Omental fat pad (tissue), 3 donors: ENCODE measurements at regions not wholly inside any gene's neighbourhood (a gene's known extent, or its start where the extent isn't known, plus 50 kb on each side); places are given as distances from the start of the nearest gene placed in this dataset.
"Not testable (repeated sequence)": the region's sequence is repeated elsewhere in the genome, so short reads cannot be mapped to it uniquely, and the experiment has no call there.

Source experiments
- ATAC-seq: fragments of 150-250 bp; one replicate; pipeline ENCODE4 v1.9.1; 2016; ENCODE audit warnings: mild to moderate bottlenecking, moderate library complexity; ENCODE audit not compliant: low FRiP score
- DNase-seq: peaks from one replicate; pipeline ENCODE4 v3.0.0-alpha.2; 2019; ENCODE audit warnings: low spot score
- TF ChIP-seq, protein P1 (sequence below), 3 donors: fragments of 450-650 bp; IDR thresholded peaks; one replicate each; pipeline ENCODE4 v1.5.1; 2016 to 2017; ENCODE audit warnings: antibody characterized with exemption in 3 of 3, mild to moderate bottlenecking in 3 of 3, moderate library complexity in 2 of 3

DNA sequence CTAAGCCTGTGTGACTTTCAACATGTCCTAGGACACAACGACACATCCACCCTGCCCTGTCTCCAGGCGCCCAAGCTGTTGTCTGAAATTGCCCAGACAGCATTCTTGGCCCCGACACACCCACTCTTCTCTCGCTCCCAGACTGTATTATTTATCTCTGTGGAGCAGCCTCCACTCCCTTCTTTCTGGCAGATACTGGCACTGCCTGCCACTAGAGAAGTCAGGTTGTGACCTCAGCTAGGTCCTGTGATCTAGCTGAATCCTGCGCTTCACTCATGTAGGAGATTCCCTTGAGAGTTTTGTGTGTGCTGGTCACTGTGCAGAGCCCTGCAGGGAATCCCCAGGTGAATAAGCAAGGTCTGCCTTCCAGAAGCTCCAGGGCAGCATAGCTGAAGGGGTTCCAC is 77.1 kb upstream of the TNP1 start:
- ATAC-seq (peak; percentile 87), DNase-seq (no peak)
- TF ChIP-seq, protein P1, sequence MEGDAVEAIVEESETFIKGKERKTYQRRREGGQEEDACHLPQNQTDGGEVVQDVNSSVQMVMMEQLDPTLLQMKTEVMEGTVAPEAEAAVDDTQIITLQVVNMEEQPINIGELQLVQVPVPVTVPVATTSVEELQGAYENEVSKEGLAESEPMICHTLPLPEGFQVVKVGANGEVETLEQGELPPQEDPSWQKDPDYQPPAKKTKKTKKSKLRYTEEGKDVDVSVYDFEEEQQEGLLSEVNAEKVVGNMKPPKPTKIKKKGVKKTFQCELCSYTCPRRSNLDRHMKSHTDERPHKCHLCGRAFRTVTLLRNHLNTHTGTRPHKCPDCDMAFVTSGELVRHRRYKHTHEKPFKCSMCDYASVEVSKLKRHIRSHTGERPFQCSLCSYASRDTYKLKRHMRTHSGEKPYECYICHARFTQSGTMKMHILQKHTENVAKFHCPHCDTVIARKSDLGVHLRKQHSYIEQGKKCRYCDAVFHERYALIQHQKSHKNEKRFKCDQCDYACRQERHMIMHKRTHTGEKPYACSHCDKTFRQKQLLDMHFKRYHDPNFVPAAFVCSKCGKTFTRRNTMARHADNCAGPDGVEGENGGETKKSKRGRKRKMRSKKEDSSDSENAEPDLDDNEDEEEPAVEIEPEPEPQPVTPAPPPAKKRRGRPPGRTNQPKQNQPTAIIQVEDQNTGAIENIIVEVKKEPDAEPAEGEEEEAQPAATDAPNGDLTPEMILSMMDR (IDR thresholded peaks at IDR 0.05) = no peak

DNA sequence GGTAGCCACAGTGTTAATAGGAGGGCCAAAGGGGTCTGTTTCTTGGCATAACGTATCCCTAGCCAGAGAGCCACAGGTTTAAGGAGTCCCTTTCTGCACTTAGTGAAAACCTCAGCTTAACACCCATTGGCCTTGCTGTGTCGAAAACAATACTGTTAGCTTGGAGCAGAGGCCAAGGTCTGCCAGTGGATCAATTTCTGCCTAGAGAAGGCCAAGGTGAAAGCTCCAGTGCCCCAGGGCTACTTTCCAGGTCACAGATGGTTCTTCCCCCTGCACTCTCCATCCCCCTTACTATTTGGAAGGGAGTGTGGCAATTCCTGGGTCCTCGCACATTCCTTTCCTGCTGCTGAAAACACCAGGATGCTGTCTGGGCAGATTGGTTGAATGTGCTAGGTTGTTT is 74.8 kb upstream of the TNP1 start:
- DNase-seq (no peak), ATAC-seq (no peak)
- TF ChIP-seq, protein P1 (IDR thresholded peaks at IDR 0.05) = no peak

DNA sequence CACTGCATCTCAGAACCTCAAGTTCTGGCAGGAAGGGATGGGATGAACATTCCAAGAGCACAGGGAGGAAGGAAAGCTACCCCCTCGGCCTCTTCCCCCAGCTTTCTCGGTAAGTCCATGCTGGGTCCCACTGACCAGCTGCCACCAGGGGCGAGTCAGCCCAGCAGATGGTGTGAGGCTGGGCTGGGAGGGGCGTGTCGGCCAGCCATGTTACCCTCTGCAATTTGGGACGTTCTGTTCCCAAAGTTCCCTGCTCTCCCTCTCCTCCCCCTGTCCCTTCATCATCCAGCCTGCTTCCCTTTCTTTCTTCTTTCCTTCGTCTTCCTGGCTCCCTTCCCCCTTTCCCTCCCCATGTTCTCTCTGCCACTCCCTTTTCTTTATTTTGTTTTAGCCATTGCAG is 74.3 kb upstream of the TNP1 start:
- DNase-seq (no peak), ATAC-seq (no peak)
- TF ChIP-seq, protein P1 (IDR thresholded peaks at IDR 0.05) = no peak

DNA sequence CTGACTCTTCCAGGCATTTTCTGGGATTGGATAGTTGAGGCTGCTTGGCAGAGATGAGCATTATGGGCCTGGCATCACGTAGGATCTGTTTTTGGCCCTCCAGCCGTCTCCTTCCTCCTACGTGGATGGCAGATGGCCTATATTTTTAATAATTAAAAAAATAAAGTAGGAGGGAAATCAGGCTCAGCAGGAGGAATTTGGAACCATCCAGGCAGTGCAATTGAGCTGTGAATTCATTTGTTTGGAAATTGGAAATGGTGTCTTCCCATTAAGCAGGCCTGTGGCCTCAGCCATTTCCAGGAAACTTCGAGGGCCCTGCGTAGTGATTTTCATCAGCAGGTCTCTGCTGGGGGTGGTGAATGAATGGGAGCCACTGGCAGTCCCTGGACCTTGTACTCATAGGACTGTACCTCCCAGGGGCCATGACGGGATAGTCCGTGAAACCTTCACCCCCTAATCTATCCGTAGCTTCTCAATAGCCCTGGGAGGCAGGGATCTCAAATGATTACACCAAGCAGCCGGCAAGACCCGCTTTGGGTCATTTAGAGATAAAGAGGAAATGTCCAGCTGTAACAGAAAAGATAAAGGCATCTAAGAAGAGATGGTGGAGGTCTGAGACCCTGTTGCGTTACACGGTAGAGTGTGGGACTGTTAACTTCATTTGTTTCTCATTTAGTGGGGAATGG is 73.1 kb upstream of the TNP1 start:
- DNase-seq (no peak), ATAC-seq (no peak)
- TF ChIP-seq, protein P1 (IDR thresholded peaks at IDR 0.05) = no peak

DNA sequence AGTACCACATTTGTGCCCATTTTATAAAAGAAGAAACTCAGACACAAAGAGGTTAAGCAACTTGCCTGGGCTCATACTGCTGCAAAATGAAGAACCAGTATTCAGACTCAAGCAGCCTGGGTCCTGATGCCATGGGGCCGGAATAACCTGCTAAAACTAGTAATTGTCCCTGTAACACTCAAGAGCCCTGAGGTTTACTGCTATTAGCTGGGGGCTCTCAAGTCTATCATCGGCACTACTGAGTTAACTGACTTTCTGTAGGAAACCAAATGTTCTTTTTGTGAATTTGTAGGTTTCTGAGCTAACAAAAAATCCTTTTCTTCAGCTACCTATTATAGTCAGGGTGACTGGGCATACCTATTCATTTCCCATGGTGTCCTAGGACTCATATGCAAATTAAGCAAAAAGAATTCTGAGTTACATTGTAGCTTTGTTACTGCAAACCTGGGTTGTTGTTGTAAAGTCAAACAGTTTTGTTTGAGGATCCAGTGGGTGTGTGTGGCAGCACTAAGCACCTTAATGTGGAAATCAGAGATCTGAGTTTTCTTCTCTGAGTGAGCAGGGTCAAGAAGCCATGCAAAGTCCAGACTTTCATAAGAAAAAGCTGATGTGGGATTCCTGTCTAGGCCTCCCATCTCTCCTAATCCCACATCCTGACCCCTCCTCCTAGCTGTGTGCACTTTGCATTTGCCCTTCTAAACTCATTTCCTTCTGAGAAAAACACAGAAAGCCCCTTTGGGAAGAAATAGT is 72.4 kb upstream of the TNP1 start:
- TF ChIP-seq, protein P1 (IDR thresholded peaks at IDR 0.05) = no peak
- no peak for ATAC-seq
- DNase-seq = no peak

DNA sequence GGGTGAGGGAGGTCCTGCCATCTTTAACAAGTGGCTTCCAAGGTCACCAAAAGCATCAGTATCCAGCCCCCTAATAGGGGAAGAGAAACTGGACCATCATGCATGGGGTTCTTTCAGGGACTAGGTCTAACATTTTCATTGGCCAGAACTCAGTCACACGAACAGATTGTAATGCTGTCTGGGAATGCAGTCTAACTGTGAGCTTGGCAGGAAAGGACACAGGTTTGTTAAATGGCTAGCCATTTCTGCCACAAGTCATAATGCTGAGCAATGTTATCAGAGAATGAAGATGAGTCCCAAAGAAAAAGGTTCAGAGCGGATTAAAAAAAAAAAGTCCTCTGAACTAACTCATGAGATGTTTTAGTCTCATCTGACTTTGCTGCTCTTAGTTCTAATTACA is 70.9 kb upstream of the TNP1 start:
- no peak for DNase-seq
- no peak for ATAC-seq
- TF ChIP-seq, protein P1 (IDR thresholded peaks at IDR 0.05) = no peak

DNA sequence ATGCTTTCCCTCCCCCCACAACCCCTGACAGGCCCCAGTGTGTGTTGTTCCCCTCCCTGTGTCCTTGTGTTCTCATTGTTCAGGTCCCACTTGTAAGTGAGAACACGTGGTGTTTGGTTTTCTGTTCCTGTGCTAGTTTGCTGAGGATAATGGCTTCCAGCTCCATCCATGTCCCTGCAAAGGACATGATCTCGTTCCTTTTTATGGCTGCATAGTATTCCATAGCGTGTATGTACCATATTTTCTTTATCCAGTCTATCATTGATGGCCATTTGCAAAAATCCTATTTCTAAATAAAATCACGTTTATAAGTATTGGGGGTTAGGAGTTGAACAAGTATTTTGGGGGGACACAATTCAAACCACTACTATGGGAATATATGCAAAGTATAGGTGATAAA is 69.5 kb upstream of the TNP1 start:
- ATAC-seq, DNase-seq: not testable (repeated sequence)
